Hepatic stellate cell (primary cell): ENCODE measurements at regions not wholly inside any gene's neighbourhood (a gene's known extent, or its start where the extent isn't known, plus 50 kb on each side); places are given as distances from the start of the nearest gene placed in this dataset.

ENCODE experiments used
- DNase-seq: peaks from one replicate; pipeline ENCODE4 v3.0.0; 2011; ENCODE audit warnings: low spot score

DNA sequence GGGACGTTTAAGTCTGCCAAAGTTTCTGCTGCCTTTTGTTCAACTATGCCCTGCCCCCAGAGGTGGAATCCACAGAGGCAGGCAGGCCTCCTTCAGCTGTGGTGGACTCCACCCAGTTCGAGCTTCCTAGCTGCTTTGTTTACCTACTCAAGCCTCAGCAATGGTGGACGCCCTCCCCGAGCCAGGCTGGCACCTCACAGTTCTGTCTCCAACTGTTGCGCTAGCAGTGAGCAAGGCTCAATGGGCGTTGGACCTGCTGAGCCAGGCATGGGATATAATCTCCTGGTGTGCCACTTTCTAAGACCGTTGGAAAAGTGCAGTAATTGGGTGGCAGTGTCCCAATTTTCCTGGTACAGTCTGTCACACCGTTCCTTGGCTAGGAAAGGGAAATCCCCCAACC is 444.7 kb downstream of the FLRT2 start:
- no peak for DNase-seq

DNA sequence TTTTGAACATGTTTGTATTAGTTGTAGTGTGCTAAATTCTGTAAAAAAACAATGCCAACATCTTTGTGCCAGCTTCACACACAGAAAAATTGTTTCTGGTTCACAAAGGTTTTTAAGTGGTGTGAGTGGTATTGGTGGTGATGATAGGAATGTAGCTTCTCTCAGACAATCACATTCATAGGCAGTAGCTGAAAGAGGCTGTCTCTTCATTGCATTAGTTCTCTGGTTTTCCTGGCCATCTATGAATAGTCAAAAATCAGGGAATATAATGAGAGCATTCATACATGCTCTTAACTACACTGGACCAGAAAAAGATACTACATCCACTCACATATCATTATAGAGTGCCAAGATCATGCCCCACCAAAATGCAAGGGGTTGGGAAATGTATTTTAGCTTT is 433.5 kb downstream of the FLRT2 start:
- DNase-seq, result no peak

DNA sequence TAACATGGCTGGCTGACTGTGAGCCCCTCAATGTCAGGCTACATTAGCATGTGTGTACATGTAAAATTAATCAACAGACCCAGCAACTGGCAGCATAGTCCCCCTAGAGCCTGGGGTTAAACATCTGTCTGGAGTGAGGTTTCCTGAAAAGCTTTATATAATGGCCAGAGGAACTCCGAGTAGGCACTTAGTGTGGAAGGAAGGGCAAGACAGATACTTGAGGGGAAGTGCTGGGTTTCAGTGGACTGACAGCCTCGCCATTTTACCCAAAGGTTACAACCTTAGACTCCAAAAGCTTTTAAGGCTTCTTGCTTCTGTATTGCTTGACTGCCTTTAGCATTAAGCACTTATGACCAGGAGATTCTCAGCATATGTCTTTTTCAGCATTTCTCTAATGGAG is 430.8 kb downstream of the FLRT2 start:
- DNase-seq, result no peak

DNA sequence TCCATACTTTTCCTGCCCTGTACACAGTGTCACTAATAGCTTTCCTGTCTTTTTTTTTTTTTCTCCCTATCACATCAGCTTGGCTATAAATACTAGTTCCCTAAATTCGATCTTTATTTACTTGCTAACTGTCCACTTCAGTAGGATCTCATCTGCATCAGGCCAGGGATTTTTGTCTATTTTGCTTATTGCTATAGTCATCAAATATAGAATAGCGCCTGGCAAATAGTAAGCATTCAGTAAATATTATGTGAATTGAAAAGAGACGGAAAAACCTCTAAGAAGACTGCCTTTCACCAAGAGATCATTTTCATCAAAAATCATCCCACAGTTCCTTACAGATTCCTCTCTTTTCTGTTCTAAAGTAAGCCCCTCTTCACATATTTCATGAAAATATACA is 429.1 kb downstream of the FLRT2 start:
- no peak for DNase-seq

DNA sequence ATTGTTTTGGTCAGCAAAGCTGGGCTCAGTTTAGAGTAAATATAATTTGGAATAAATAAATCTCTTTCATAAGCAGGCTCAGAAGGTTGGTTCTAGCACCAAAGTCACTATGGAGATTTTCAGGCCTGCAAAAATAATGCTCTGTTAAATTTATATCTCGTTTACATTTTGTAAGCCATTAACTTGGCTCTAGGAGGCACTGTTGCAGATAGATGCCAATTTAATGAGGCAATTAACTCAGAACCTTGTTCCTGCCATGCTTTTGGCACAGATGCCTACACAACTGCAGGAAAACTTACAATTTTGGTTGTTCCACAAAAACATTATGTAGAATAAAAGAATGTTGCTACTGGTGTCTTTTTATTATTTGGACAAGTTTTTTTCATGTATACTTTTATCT is 428.1 kb downstream of the FLRT2 start:
- no peak for DNase-seq

DNA sequence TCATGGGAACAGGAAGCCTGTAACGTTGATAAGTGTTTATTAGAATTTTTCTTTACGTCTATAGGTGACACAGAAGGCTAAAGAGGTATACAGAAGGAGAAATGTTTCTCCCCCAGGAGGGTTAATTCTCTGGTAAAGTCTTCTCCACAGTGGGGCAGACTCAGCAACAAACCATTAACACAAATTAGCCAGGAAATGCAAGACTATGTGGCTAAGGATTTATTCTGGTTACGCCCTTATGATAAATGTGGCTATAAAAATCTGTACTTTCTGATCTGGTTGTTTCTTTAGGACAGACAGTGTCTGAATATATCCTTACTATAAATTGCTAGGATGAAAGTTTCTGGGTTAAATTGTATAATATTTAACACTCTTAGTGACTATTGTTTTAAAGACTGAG is 423.3 kb downstream of the FLRT2 start:
- DNase-seq, result no peak

DNA sequence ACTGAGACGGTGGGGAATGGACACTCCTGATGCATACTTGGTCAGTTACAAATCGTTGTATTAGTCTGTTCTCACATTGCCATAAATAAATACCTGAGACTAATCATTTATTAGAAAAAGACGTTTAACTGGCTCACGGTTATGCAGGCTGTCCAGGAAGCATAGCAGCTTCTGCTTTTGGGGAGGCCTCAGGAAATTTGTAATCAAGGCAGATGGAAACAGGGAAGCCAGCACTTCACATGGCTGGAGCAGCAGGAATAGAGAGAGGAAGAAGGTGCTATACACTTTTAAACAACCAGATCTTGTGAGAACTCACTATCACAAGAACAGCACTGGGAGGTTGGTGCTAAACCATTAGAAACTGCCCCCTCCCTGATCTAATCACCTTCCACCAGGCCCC is 418.2 kb downstream of the FLRT2 start:
- no peak for DNase-seq

DNA sequence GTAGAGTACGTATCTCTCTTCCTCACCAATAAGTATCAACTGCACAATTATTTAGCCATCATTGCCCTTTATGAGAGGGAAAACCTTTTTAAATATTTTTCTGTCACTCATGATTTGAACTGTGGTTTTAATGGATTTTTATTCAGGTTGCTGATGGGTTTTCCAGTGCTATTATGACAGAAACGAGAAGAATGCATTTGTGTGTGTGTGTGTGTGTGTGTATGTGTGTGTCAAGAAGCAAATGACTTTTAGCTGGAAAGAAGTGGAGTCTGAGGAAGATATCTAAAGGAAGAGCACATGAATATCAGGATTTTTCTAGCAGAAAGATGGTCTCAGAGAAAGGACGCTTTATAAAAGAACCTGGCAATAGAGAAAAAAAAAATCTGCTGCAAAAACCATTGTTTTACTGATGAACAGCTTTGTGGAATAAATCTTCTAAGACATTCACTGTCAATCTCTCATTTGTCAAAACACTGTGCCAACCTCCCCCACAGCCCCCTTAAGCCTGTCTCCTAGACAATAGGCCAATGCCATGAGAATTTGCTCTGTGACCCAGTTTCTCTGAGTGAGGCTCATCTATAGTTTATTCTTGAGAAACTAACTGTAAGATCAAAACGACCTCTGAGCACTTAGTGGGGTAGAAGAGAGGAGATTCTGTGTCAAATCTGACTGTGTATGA is 417.7 kb downstream of the FLRT2 start:
- no peak for DNase-seq

DNA sequence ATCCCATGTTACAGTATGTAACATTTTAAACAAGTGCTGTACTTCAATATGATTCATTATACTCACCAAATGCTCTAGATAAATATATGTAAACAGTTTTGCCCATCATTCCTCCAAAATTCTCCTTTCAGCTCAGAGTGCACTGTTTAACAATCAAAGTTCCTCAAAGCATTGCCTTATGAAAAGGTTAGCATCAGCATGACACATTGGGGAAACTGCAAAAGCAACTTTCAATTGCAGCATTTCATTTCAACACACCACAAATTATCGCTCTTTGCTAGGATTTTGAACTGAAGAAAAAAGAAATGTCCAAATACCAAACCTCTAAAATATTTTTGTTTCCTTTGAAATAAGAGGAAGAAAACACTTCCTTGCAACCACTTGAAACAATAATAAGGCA is 413.2 kb downstream of the FLRT2 start:
- DNase-seq, result no peak

DNA sequence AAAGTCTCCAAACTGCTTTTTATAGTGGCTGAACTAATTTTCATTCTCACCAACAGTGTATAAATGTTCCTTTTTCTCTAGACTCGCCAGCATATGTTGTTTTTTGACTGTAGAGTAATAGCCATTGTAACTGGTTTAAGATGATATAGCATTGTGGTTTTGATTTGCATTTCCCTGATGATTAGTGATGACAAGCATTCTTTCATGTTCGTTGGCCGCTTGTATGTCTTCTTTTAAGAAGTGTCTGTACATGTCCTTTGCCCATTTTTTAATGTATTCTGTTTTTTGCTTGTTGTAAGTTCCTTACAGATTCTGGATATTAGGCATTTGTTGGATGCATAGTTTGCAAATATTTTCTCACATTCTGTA is 404.9 kb downstream of the FLRT2 start:
- no peak for DNase-seq

DNA sequence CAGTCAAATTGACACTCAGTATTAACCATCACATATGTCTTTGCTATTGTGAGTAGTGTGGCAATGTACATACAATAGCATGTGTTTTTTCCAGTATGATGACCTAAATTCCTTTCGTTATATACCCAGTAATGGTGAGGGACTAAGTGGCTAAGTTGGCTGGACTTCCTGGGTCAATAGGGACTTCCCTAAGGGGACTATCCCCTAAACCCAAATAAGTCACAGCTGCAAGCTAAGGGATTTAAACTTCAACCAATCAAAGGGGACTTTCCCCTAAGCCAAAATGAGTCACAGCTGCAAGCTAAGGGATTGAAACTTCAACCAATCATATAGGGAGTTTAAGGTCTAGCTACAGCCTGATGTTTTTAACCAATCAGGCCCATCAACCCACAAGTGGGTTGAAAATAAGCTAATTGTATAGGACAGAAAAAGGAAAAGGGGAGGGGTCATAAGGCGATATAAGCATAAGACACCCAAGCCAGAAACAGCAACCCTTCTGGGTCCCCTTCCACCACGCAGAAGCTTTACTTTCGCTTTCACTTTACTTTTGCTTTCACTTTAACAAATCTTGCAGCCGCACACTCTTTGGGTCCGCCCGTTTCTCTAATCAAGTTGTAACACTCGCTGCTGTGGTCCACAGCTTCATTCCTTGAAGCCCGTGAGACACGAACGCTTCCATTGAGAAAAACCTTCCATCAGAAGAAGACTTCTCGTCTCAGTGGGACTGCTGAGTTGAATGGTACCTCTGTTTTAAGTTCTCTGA is 404.4 kb downstream of the FLRT2 start:
- no peak for DNase-seq

DNA sequence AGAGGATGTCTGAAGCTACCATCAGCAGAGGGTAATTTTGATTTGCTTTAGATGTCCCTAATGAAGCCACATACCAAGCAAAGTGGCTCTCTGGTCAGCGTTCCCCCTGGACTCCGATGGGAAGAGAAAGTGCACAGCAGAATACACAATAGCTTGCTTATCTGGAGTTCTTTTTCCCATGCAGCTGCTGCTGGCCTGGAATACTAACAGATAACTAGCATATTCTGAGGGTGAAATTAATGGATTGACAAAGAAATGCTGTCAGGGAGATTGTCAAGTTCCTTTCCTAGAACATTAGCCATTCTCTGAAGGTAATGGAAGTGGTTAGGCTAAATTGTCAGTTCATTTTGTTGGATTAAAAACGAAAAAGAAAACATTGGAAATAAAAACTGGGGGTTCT is 391.3 kb downstream of the FLRT2 start:
- no peak for DNase-seq

DNA sequence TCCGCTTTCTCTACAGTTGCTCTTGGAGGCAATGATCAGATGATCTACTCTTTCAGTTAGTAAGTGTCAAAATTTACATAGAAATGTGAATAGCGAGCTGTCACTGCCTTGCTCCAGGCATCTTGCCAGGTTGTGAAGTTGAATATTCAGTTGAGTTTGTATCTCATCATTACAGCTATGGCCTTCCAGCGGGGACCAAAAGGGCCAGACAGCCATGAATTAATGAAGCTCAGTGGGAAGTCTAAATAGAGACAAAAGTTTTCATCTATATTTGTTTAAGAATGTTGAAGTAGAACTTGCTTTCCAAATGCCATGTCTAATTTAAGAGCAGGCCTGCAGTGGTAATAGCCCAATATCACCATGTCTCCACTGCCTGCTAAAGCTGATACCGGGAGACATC is 387.8 kb downstream of the FLRT2 start:
- no peak for DNase-seq

DNA sequence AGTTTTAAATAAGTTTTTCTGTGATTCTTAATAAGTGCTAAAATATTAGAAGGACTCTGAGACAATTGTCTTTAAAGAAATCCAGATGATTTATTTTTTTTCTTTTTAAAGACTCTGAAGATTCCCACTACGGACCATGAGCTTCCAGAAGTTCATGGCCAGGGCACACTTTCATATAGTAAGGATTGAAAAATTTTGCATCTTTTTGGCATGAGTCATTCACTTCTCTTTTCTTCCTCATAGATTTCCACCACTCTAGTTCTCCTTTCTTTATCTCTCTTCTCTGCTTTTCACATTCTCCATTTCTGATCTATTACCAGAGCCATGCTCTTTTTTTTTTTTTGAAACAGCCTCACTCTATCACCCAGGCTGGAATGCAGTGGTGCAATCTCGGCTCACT is 385.8 kb downstream of the FLRT2 start:
- no peak for DNase-seq

DNA sequence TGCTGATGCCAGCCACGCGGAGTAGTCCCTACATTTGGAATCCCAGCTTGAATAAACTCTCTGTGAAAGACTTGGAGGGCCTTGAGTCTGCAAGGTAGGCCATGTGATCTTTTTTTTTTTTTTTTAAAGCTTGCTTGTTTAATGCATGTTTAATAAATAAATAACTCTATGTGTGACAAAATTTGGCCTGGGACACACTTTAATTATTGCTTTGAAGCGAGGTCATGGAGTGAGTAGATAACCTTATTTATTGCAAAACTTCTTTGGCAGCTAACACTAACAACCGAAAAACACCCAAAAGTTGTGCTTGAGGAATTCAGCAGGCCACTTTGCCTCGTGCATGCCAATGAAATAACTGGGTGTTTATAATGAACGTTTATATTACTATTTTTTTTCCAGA is 382.2 kb downstream of the FLRT2 start:
- DNase-seq, result no peak

DNA sequence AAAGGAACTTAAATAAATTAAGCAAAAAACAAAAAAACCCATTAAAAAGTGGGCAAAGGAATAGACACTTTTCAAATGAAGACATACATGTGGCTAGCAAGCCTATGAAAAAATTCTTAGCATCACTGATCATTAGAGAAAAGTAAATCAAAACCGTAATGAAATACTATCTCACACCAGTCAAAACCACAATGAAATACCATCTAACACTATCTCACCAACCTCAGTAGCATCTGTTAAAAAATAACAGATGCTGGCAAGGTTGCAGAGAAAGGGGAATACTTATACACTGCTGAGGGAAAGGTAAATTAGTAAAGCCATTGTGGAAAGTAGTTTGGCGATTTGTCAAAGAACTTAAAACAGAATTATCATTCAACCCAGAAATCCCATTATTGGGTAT is 381.1 kb downstream of the FLRT2 start:
- DNase-seq, result no peak

DNA sequence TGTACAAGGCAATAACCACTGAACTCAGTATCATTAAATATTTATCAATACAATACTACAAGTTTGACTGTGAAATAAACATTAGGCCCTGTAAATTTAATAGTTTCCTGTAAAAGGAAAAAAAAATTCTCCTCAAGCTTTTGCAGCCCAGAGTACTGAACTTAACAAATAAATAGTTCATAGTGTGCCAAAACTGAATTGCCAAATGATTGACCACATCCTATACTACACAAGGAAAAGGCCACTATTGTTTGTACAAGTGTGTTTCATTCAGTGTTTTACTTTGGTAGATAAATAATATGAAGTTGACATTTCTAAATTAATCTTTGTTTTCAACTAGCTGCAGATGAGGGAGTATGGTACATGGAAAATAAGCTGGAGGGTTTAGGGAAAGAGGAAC is 379.6 kb downstream of the FLRT2 start:
- DNase-seq, result no peak

DNA sequence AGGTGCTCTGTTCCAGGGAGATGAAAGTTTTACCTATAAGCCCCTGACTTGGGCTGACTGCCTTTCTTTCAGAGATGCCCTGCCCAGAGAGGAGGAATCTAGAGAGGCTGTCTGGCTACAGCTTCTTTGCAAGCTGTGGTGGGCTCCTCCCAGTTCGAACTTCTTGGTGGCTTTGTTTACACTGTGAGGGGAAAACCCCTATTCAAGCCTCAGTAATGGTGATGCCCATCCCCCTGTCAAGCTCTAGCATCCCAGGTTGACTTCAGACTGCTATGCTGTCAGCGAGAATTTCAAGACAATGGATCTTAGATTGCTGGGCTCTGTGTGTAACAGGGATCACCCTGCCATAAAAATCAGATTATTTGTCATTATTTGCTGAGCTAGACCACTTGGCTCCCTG is 377.6 kb downstream of the FLRT2 start:
- DNase-seq, result no peak

DNA sequence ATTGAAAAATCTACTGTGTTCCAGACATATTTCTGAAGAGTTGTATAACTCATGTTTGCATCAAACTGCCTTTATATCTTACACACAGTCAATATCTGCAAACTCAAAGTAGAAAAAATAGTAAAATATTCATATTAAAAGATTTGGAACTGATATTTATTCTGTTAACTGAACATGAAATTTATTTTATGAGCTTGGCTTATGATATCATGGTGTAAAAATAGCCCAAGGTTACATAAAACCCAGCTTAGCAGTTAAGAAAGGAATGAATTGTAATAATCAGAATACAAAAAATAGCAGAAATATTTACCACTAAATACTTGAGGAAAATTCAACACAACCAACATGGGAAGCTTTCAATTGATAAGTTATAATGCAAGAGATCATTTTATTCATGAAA is 367.9 kb downstream of the FLRT2 start:
- no peak for DNase-seq

DNA sequence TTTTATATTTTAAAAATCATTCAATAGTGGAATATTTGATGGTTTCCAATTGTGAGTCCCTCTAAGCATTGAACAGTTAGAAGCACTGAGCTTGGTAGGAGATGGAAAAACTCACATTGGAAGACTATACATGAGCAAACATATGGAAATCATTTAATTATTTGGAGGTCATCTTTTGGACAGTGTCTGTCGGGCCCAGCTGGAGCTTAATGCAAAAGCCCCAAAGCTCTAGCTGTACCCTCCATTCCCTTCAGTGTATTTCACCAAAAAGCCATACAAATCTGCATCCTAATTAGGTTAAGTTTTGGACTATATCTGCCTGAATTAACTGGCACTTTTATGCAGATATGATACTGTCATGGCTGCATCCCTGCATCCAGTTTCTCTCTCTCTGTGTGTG is 365.7 kb downstream of the FLRT2 start:
- DNase-seq, result no peak

DNA sequence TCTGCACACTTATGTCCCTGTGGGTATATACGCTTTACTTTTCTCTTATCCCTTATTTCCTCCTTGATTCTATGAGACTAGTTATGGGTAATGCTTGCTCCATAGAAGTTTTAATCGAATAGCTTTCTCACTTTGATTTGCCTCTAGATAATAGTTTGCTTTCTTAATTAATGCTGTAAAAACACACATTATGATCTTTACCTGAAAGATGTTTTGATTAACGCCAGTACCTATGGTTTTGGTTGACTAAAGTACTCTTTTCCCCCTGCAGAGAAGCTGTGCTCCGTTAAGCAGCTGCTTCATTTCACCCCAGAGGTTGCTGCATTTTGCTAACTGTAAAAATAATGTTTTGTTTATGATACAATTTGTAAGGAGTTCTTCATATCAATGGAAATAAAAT is 362.3 kb downstream of the FLRT2 start:
- DNase-seq, result no peak

DNA sequence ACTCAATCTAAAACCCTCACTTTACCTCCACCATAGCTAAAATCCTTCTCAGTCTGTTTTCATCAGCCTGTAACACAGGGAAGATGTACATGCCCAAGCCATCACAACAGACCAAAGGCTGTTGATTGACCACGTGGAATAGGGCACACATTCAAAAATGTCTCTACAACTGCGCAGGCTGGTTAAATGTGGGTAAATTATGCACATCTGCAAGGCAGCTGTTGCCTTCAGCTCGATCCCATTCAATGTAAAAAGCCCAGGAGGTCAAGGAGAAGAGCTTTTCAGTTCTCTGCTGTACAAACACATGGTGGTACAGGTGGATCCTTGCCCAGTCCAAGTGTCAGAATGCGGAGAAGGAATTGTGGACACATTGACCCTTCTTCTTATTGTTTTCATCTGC is 354.0 kb downstream of the FLRT2 start:
- no peak for DNase-seq

DNA sequence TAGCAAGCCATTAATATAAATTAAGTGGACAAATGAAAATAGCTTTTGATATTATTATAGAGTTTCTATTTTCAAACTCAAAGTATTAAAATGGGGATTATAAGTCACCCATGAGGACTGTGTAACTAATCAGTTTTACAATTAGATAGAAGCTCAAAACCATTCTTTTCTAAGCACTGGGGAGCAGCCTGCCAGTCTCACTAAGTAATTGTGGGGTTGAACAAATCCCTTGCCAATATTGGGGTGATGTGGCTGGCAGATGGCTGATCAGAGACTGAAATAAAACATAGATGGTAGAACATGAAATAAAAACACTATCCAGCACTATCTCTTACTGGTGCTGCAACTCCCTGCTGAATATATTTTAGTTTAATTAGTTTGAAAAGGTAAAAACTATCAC is 353.2 kb downstream of the FLRT2 start:
- no peak for DNase-seq

DNA sequence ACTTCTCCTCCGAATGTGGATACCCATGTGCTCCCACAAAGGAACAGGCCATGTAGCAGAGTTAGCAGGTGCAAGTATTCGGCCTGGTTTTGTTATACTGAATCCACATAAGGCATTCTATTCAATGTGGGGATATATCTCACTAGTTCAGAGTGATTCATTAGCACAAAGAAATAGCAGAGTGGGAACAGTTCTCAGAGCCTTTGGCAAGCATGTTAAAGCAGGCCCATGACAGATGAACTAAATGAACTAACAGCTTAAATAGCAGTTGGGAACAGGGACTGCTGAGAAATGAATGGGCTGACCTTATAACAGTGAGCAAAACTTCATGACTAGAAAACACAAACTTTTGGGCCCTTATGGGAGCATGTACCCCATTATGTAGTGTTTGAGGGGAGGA is 352.0 kb downstream of the FLRT2 start:
- no peak for DNase-seq
